ENCODE measurements at regions not wholly inside any gene's neighbourhood (a gene's known extent, or its start where the extent isn't known, plus 50 kb on each side); places are given as distances from the start of the nearest gene placed in this dataset.

DNA sequence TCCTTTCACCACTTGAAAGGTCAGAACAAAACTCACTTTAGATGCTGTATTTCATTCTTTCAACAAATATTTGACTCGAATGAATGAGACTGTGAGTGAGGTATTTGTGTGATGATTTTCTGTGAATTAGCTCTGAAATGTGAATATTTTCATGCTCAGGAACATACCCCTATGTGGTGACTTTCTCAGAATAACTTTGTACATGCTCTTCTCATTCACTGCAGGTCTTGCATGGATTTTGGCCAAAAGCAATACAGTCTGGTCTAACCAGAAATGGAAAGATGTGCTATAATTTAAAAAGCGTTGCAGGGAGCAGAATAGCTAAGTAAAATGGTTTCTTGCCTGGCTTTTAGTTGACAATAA lies 75.5 kb downstream of the MYCN start:
- H3K27ac ChIP-seq (ENCODE audit: low read depth, low read length): no peak overlapping the region
- H3K9me3 Mint-ChIP-seq: peaks cover 0 to 8% (median 3%) of the 10 kb centered on the region in 5 donors
- H3K27me3 Mint-ChIP-seq: peaks cover 9 to 17% of the 10 kb centered on the region in 2 donors
- H3K4me1 ChIP-seq (ENCODE audit: insufficient read depth, low read length): no peaks in the 10 kb centered on the region
- no peak overlapping the region for H3K27ac Mint-ChIP-seq
- peaks cover 0 to 5% (median 0%) of the 10 kb centered on the region in 3 donors for H3K4me1 Mint-ChIP-seq
- ChIA-PET POLR2A (no interaction called here), CTCF (no interaction called here)
- no peak for DNase-seq
- H3K4me3 ChIP-seq (ENCODE audit: low read length): no peak overlapping the region
- H3K36me3 Mint-ChIP-seq: no peaks in the 10 kb centered on the region
- no peaks in the 10 kb centered on the region for H3K9me3 ChIP-seq (ENCODE audit: low read length)
- no peaks in the 10 kb centered on the region for H3K27me3 ChIP-seq (ENCODE audit: insufficient read depth, low read length, poor library complexity, severe bottlenecking)
- no peaks in the 10 kb centered on the region for H3K36me3 ChIP-seq (ENCODE audit: insufficient read depth, low read length)
- H3K4me3 Mint-ChIP-seq: no peak overlapping the region

DNA sequence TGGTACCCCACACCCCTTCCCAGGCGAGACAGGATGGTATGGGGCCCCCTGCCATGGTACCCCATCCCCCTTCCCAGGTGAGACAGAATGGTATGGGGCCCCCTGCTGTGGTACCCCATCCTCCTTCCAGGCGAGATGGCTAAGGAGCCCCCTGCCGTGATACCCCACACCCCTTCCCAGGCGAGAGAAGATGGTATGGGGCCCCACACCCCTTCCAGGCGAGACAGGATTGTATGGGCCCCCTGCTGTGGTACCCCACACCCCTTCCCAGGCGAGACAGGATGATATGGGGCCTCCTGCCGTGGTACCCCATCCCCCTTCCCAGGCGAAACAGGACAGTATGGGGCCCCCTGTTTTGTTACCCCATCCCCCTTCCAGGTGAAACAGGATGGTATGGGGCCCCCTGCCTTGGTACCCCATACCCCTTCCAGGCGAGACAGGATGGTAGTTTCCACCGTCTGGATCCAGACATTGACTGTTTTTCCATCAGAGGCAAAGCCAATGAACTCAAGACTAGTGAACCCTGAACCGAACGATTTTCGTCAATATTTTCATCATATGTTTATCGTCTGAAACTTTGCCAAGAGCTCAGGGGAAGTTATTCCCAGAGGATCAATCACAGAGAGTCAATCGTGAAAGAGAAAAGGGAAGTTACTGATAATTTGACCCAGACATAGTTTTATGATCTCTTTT lies 75.0 kb downstream of the MYCN start:
- Histone ChIP-seq H3K4me1 (ENCODE audit: insufficient read depth, low read length) (no peaks in the 10 kb centered on the region), H3K36me3 (ENCODE audit: insufficient read depth, low read length) (no peaks in the 10 kb centered on the region), H3K27ac (ENCODE audit: low read depth, low read length) (no peak overlapping the region), H3K27me3 (ENCODE audit: insufficient read depth, low read length, poor library complexity, severe bottlenecking) (no peaks in the 10 kb centered on the region), H3K4me3 (ENCODE audit: low read length) (no peak overlapping the region), H3K9me3 (ENCODE audit: low read length) (no peaks in the 10 kb centered on the region)
- Mint-ChIP-seq H3K27ac (no peak overlapping the region), H3K4me3 (no peak overlapping the region), H3K36me3 (no peaks in the 10 kb centered on the region), H3K9me3 (peaks cover 0 to 8% (median 3%) of the 10 kb centered on the region in 5 donors), H3K27me3 (peaks cover 9 to 17% of the 10 kb centered on the region in 2 donors), H3K4me1 (peaks cover 0 to 5% (median 0%) of the 10 kb centered on the region in 3 donors)
- CTCF ChIA-PET: no interaction called here
- no peak for DNase-seq
- POLR2A ChIA-PET: no interaction called here

DNA sequence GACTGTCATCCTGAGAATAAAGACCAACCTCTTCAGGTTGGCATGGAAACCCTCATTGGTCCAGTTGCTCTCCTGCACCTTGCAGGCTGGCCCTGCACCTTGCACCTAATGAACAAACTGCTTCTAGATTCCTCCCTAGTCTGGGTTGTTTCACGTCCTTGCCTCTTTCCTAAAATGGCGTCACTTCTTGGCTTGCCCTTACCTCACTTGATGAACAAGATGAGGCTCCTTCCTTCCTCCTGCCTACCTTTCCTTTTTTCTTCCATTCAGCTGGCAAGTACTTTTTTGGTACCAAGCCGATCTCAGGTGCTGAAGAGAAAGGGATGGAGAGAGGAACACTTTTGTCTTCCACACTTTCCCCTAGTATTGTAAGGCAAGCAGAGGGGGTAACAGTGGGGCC lies 74.5 kb downstream of the MYCN start:
- Mint-ChIP-seq H3K4me1 (peaks cover 0 to 5% (median 0%) of the 10 kb centered on the region in 3 donors), H3K27ac (no peak overlapping the region), H3K9me3 (peaks cover 0 to 8% (median 3%) of the 10 kb centered on the region in 5 donors), H3K36me3 (no peaks in the 10 kb centered on the region), H3K4me3 (no peak overlapping the region), H3K27me3 (peaks cover 9 to 17% of the 10 kb centered on the region in 2 donors)
- no peaks in the 10 kb centered on the region for H3K4me1 ChIP-seq (ENCODE audit: insufficient read depth, low read length)
- H3K27me3 ChIP-seq (ENCODE audit: insufficient read depth, low read length, poor library complexity, severe bottlenecking): no peaks in the 10 kb centered on the region
- H3K9me3 ChIP-seq (ENCODE audit: low read length): no peaks in the 10 kb centered on the region
- H3K4me3 ChIP-seq (ENCODE audit: low read length): no peak overlapping the region
- no peak overlapping the region for H3K27ac ChIP-seq (ENCODE audit: low read depth, low read length)
- POLR2A ChIA-PET: no interaction called here
- CTCF ChIA-PET: no interaction called here
- no peak for DNase-seq
- no peaks in the 10 kb centered on the region for H3K36me3 ChIP-seq (ENCODE audit: insufficient read depth, low read length)

DNA sequence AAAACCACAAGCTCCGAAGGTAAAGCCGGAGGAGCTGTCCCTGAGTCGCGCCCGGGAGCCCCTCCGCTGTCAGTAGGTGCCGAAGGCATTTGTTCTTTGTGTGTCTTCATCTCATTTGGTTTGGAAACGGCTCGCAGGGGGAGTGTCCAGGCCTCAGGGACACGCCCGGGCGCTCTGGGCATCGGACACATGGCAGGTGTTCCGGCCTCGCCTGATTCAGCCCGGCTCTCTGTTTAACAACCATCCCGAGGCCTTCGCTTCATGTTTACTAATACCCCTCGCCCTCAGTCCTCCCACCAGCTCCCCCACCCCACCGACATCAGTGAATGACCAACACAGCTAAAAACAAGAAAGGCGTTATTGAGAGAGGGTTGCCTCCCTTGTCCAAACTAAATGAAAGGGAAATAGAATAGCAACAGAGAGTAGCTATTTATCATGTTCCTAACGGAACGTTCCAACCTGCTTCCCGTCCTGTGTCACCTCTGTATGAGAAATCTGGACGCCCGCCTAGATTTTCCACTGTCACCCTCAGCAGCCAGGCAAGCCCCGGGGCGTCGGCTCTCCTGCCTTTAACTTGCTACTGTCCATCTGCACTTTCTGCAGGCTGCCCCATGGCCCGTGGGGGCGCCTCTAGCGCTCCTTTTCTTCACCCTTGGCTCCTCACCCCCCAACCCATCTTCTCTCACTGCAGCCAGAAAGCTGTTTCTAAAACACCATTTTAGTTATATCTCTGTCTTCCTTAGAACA lies 73.9 kb downstream of the MYCN start:
- Histone ChIP-seq H3K4me1 (ENCODE audit: insufficient read depth, low read length) (no peaks in the 10 kb centered on the region), H3K4me3 (ENCODE audit: low read length) (no peak overlapping the region), H3K9me3 (ENCODE audit: low read length) (no peaks in the 10 kb centered on the region), H3K27ac (ENCODE audit: low read depth, low read length) (no peak overlapping the region), H3K27me3 (ENCODE audit: insufficient read depth, low read length, poor library complexity, severe bottlenecking) (no peaks in the 10 kb centered on the region), H3K36me3 (ENCODE audit: insufficient read depth, low read length) (no peaks in the 10 kb centered on the region)
- DNase-seq: no peak
- Mint-ChIP-seq H3K27me3 (peaks cover 9 to 17% of the 10 kb centered on the region in 2 donors), H3K36me3 (no peaks in the 10 kb centered on the region), H3K4me1 (peaks cover 0 to 5% (median 0%) of the 10 kb centered on the region in 3 donors), H3K27ac (no peak overlapping the region), H3K4me3 (no peak overlapping the region), H3K9me3 (peaks cover 0 to 8% (median 3%) of the 10 kb centered on the region in 5 donors)
- POLR2A ChIA-PET: no interaction called here
- CTCF ChIA-PET: no interaction called here

DNA sequence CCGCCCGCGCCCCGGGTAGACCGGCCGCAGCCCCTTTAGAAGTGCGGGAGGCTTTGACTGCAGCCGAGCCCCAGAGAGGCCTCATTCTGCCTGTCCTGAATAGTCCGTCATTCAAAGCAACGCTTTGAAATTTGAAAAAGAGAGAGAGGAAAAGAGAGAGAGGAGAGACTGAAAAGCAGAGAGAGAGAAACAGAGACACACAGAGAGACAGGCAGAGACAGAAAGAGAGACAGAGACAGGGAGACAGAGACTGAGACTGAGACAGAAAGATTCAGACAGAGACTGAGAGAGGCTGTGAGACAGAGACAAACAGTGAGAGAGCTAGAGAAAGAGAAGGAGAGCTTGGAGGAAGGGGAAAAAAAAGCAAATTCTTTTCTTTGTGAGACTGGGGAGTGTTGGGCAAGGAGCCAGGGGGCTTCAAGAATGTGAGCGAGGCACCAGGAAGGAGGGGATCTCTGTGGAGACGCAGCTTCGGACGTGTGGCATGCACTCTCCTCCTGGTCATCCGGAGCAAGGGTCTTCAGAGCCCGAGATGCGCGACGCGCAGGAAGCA lies 73.1 kb downstream of the MYCN start:
- POLR2A ChIA-PET: no interaction called here
- CTCF ChIA-PET: no interaction called here
- peaks cover 9 to 17% of the 10 kb centered on the region in 2 donors for H3K27me3 Mint-ChIP-seq
- H3K36me3 ChIP-seq (ENCODE audit: insufficient read depth, low read length): no peaks in the 10 kb centered on the region
- H3K4me3 ChIP-seq (ENCODE audit: low read length): no peak overlapping the region
- no peak for DNase-seq
- H3K4me1 Mint-ChIP-seq: peaks cover 0 to 5% (median 0%) of the 10 kb centered on the region in 3 donors
- no peaks in the 10 kb centered on the region for H3K4me1 ChIP-seq (ENCODE audit: insufficient read depth, low read length)
- H3K9me3 ChIP-seq (ENCODE audit: low read length): no peaks in the 10 kb centered on the region
- peaks cover 0 to 8% (median 3%) of the 10 kb centered on the region in 5 donors for H3K9me3 Mint-ChIP-seq
- H3K4me3 Mint-ChIP-seq: no peak overlapping the region
- no peak overlapping the region for H3K27ac ChIP-seq (ENCODE audit: low read depth, low read length)
- H3K27ac Mint-ChIP-seq: no peak overlapping the region
- H3K36me3 Mint-ChIP-seq: no peaks in the 10 kb centered on the region
- no peaks in the 10 kb centered on the region for H3K27me3 ChIP-seq (ENCODE audit: insufficient read depth, low read length, poor library complexity, severe bottlenecking)

DNA sequence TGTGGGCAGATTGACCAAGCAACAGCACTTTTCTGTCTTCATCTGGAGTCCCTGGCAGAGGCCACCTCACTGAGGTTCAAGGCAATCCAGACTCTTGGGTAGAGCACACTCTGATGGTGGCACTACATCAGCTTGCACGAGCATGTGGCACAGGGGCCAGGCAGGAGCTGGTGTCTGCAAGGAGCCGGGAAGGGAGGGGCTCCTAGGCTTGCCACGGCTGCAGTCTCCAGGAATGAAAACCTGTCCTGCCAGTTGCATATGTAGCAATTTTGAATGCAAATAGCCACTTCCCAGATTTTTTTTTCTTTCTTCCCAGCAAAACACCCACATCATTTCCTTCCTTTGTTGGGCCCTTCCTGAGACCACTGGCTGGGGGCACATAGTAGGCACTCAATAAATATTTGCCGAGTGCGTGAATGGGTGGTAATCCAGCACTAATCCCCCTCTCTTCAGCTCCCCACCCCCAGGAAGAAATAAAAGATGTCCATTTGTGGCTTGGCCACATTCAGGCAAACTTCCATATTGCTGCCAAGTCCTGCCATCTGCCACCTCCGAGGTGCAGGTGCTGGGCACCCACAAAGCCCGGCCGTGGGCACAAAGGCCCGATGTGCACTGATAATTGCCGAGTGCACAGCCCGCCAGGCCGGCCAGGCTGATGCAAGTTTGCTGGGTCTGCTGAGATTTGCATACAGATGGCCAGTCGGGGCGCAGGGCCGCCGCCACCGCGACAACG lies 72.4 kb downstream of the MYCN start:
- Mint-ChIP-seq H3K4me3 (no peak overlapping the region), H3K36me3 (no peaks in the 10 kb centered on the region), H3K4me1 (peaks cover 0 to 5% (median 0%) of the 10 kb centered on the region in 3 donors), H3K27me3 (peaks cover 9 to 17% of the 10 kb centered on the region in 2 donors), H3K27ac (no peak overlapping the region), H3K9me3 (peaks cover 0 to 8% (median 3%) of the 10 kb centered on the region in 5 donors)
- no peaks in the 10 kb centered on the region for H3K36me3 ChIP-seq (ENCODE audit: insufficient read depth, low read length)
- no peak overlapping the region for H3K4me3 ChIP-seq (ENCODE audit: low read length)
- no peak overlapping the region for H3K27ac ChIP-seq (ENCODE audit: low read depth, low read length)
- no peaks in the 10 kb centered on the region for H3K9me3 ChIP-seq (ENCODE audit: low read length)
- POLR2A ChIA-PET: no interaction called here
- H3K4me1 ChIP-seq (ENCODE audit: insufficient read depth, low read length): no peaks in the 10 kb centered on the region
- no peak for DNase-seq
- CTCF ChIA-PET: no interaction called here
- no peaks in the 10 kb centered on the region for H3K27me3 ChIP-seq (ENCODE audit: insufficient read depth, low read length, poor library complexity, severe bottlenecking)

DNA sequence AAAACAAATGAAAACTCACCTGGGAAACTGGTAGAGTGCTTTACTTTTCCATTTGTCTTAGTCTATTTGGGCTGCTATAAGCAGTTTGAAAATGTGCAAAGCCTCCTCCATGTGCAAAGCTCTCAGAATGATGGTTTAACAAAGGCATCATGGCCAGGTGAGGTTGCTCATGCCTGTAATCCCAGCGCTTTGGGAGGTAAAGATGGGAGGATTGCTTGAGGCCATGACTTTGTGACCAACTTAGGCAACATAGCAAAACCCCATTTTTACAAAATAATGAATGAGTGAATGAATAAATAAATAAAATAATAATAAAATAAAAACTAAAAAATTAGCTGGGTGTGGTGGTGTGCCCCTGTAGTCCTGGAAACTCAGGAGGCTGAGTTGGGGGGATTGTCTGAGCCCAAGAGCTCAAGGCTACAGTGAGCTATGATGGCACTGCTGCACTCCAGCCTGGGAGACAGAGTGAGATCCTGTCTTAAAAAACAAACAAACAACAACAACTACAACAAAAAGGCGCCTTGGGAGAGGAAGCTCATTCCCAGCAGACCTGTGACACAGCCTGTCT lies 71.8 kb downstream of the MYCN start:
- Mint-ChIP-seq H3K36me3 (no peaks in the 10 kb centered on the region), H3K4me3 (no peak overlapping the region), H3K9me3 (peaks cover 0 to 8% (median 0%) of the 10 kb centered on the region in 5 donors), H3K27me3 (peaks cover 9 to 17% of the 10 kb centered on the region in 2 donors), H3K4me1 (peaks cover 0 to 5% (median 0%) of the 10 kb centered on the region in 3 donors), H3K27ac (no peak overlapping the region)
- Histone ChIP-seq H3K27me3 (ENCODE audit: insufficient read depth, low read length, poor library complexity, severe bottlenecking) (no peaks in the 10 kb centered on the region), H3K4me1 (ENCODE audit: insufficient read depth, low read length) (no peaks in the 10 kb centered on the region), H3K9me3 (ENCODE audit: low read length) (no peaks in the 10 kb centered on the region), H3K4me3 (ENCODE audit: low read length) (no peak overlapping the region), H3K27ac (ENCODE audit: low read depth, low read length) (no peak overlapping the region), H3K36me3 (ENCODE audit: insufficient read depth, low read length) (no peaks in the 10 kb centered on the region)
- ChIA-PET CTCF (no interaction called here), POLR2A (no interaction called here)
- DNase-seq: no peak

DNA sequence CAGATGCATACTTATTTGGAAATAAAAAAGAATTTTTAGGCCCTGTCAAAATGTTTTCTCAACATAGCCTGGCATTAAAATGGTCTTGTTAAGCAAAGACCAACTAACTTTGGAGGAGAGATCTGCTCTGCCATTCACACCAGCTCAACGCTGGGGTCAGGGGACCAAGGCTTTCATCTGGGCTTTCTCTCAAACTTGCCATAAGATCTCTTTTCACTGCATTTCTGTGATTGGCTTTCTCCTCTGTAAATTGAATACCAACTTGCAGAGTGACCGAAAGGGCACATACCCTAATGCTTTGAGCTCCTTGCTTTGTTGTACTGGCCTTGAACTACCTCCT lies 71.2 kb downstream of the MYCN start:
- no peak overlapping the region for H3K27ac Mint-ChIP-seq

More for the DNA sequence above, 71.2 kb downstream of the MYCN start:
- POLR2A ChIA-PET: no interaction called here
- Mint-ChIP-seq H3K36me3 (no peaks in the 10 kb centered on the region), H3K4me1 (peaks cover 0 to 5% (median 0%) of the 10 kb centered on the region in 3 donors), H3K4me3 (no peak overlapping the region), H3K27me3 (peaks cover 9 to 17% of the 10 kb centered on the region in 2 donors), H3K9me3 (peaks cover 0 to 8% (median 0%) of the 10 kb centered on the region in 5 donors)
- Histone ChIP-seq H3K9me3 (ENCODE audit: low read length) (no peaks in the 10 kb centered on the region), H3K27me3 (ENCODE audit: insufficient read depth, low read length, poor library complexity, severe bottlenecking) (no peaks in the 10 kb centered on the region), H3K4me3 (ENCODE audit: low read length) (no peak overlapping the region), H3K4me1 (ENCODE audit: insufficient read depth, low read length) (no peaks in the 10 kb centered on the region), H3K36me3 (ENCODE audit: insufficient read depth, low read length) (no peaks in the 10 kb centered on the region), H3K27ac (ENCODE audit: low read depth, low read length) (no peak overlapping the region)
- DNase-seq: no peak
- CTCF ChIA-PET: no interaction called here
